ENCODE measurements at regions not wholly inside any gene's neighbourhood (a gene's known extent, or its start where the extent isn't known, plus 50 kb on each side); places are given as distances from the start of the nearest gene placed in this dataset.

- H3K4me3 ChIP-seq, result no peak overlapping the region
- H3K4me2 ChIP-seq, result no peak overlapping the region
- H3K9me2 ChIP-seq (replicated peaks; ENCODE audit: insufficient read depth), result no peaks in the 10 kb centered on the region
- no peaks in the 10 kb centered on the region for H3K36me3 ChIP-seq (replicated peaks; ENCODE audit: insufficient read depth, low read depth)
- H3K27ac ChIP-seq, result no peak overlapping the region
- no peaks in the 10 kb centered on the region for H3K9me3 ChIP-seq (ENCODE audit: low read depth)
- no peaks in the 10 kb centered on the region for H4K20me1 ChIP-seq (ENCODE audit: insufficient read depth, poor library complexity, severe bottlenecking)
- no peaks in the 10 kb centered on the region for H3K79me2 ChIP-seq
- DNase-seq (ENCODE audit: low spot score), result no peak
- no peak overlapping the region for H2AFZ ChIP-seq
- TF ChIP-seq EZH2phosphoT487 (IDR thresholded peaks at IDR 0.05; ENCODE audit: low read depth, severe bottlenecking, unreplicated experiment) (no peak), CTCF (IDR thresholded peaks at IDR 0.05; ENCODE audit: poor library complexity) (no peak), EZH2 (IDR thresholded peaks at IDR 0.05; ENCODE audit: borderline replicate concordance) (no peak)
- no peaks in the 10 kb centered on the region for H3K4me1 ChIP-seq (ENCODE audit: insufficient read depth)
- 79% methylated on average over 4 of the region's 4 CpGs for WGBS (ENCODE audit: low lambda C conversion rate, missing lambda C conversion rate)
- H3K27me3 ChIP-seq, result no peaks in the 10 kb centered on the region
Observed at GRCh38 chr2:53403792-53404413, 363.7 kb upstream of the CHAC2 start.

GRCh38 chr2:53397085-53397484 is 370.5 kb upstream of the CHAC2 start:
- Histone ChIP-seq H3K27me3 (no peaks in the 10 kb centered on the region), H3K27ac (no peak overlapping the region), H3K79me2 (no peaks in the 10 kb centered on the region), H3K9me3 (ENCODE audit: low read depth) (no peaks in the 10 kb centered on the region), H3K9me2 (replicated peaks; ENCODE audit: insufficient read depth) (no peaks in the 10 kb centered on the region), H3K36me3 (replicated peaks; ENCODE audit: insufficient read depth, low read depth) (no peaks in the 10 kb centered on the region), H3K4me3 (no peak overlapping the region), H3K4me2 (no peak overlapping the region), H3K4me1 (ENCODE audit: insufficient read depth) (no peaks in the 10 kb centered on the region), H2AFZ (no peak overlapping the region), H4K20me1 (ENCODE audit: insufficient read depth, poor library complexity, severe bottlenecking) (no peaks in the 10 kb centered on the region)
- TF ChIP-seq EZH2 (IDR thresholded peaks at IDR 0.05; ENCODE audit: borderline replicate concordance), result no peak
- TF ChIP-seq CTCF (IDR thresholded peaks at IDR 0.05; ENCODE audit: poor library complexity), result no peak
- no peak for TF ChIP-seq EZH2phosphoT487 (IDR thresholded peaks at IDR 0.05; ENCODE audit: low read depth, severe bottlenecking, unreplicated experiment)
- no peak for DNase-seq (ENCODE audit: low spot score)

DNA sequence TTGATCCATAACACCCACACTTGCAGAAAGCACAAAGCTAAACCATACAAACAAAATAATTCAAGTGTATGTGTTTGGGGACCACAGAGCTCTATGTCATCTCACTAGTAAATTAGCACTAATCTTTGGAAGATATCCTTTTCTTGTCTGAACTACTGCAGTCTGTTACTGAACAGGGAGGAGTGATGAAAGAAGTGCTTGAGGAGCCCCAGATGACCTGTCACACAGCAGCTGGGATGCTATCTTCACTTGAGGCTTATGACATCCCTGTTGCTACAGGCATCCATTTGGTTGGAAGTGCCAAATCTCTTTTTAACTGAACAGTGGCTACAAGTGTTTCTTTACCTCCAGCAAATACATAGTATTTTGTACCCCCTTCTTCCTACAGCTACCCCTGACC is 386.3 kb upstream of the CHAC2 start:
- no peak overlapping the region for H3K27ac ChIP-seq
- H2AFZ ChIP-seq, result no peak overlapping the region
- H3K9me3 ChIP-seq (ENCODE audit: low read depth), result no peaks in the 10 kb centered on the region
- H3K9me2 ChIP-seq (replicated peaks; ENCODE audit: insufficient read depth), result no peaks in the 10 kb centered on the region
- H3K79me2 ChIP-seq, result no peaks in the 10 kb centered on the region
- no peak overlapping the region for H3K4me3 ChIP-seq
- no peaks in the 10 kb centered on the region for H3K36me3 ChIP-seq (replicated peaks; ENCODE audit: insufficient read depth, low read depth)
- no peaks in the 10 kb centered on the region for H4K20me1 ChIP-seq (ENCODE audit: insufficient read depth, poor library complexity, severe bottlenecking)
- no peaks in the 10 kb centered on the region for H3K27me3 ChIP-seq
- peak; percentile 4 for DNase-seq (ENCODE audit: low spot score)
- H3K4me2 ChIP-seq, result no peak overlapping the region
- H3K4me1 ChIP-seq (ENCODE audit: insufficient read depth), result no peaks in the 10 kb centered on the region
- no peak for TF ChIP-seq EZH2 (IDR thresholded peaks at IDR 0.05; ENCODE audit: borderline replicate concordance)
- no peak for TF ChIP-seq EZH2phosphoT487 (IDR thresholded peaks at IDR 0.05; ENCODE audit: low read depth, severe bottlenecking, unreplicated experiment)
- no peak for TF ChIP-seq CTCF (IDR thresholded peaks at IDR 0.05; ENCODE audit: poor library complexity)

DNA sequence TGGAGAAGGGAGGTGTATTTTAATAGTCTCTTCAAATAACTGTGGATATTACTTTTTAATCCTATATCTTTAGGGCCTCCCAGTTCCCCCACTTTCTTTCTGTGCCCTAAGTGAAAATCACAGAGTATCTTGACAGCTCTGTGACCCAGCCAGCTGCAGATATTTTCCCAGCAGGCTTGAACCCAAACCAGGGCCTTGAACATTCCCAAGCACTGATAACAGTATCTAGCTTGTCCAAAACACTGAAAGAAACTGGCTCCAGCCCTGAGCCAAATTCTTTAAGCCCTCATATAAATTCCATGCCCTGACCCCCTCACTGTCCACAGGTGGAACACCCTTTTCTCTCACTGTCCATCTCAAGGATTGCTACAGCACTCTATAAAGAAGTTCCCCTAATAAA is 388.1 kb upstream of the CHAC2 start:
- Histone ChIP-seq H3K36me3 (replicated peaks; ENCODE audit: insufficient read depth, low read depth) (no peaks in the 10 kb centered on the region), H3K4me1 (ENCODE audit: insufficient read depth) (no peaks in the 10 kb centered on the region), H2AFZ (no peak overlapping the region), H3K79me2 (no peaks in the 10 kb centered on the region), H3K27me3 (no peaks in the 10 kb centered on the region), H3K9me2 (replicated peaks; ENCODE audit: insufficient read depth) (no peaks in the 10 kb centered on the region), H3K9me3 (ENCODE audit: low read depth) (no peaks in the 10 kb centered on the region), H3K27ac (no peak overlapping the region), H4K20me1 (ENCODE audit: insufficient read depth, poor library complexity, severe bottlenecking) (no peaks in the 10 kb centered on the region), H3K4me3 (no peak overlapping the region), H3K4me2 (no peak overlapping the region)
- DNase-seq (ENCODE audit: low spot score), result no peak
- TF ChIP-seq EZH2phosphoT487 (IDR thresholded peaks at IDR 0.05; ENCODE audit: low read depth, severe bottlenecking, unreplicated experiment) (no peak), CTCF (IDR thresholded peaks at IDR 0.05; ENCODE audit: poor library complexity) (no peak), EZH2 (IDR thresholded peaks at IDR 0.05; ENCODE audit: borderline replicate concordance) (no peak)
